H9 (cell line): ENCODE measurements at regions not wholly inside any gene's neighbourhood (a gene's known extent, or its start where the extent isn't known, plus 50 kb on each side); places are given as distances from the start of the nearest gene placed in this dataset.

Experiments used
- DNase-seq: peaks from one replicate; pipeline ENCODE4 v3.0.0-alpha.2; 2017
- H2AFZ ChIP-seq: one replicate; pipeline ENCODE4 v1.6.1; 2013; ENCODE audit warnings: mild to moderate bottlenecking, low read length, control low read depth, moderate library complexity
- H2AK5ac ChIP-seq: 2 replicates; pipeline ENCODE4 v1.6.1; 2013; ENCODE audit warnings: low read length, control low read depth, mixed read lengths; ENCODE audit not compliant: insufficient read length
- H2BK120ac ChIP-seq: one replicate; pipeline ENCODE4 v1.6.1; 2013; ENCODE audit warnings: low read depth, mild to moderate bottlenecking, low read length, control low read depth, inconsistent platforms; ENCODE audit not compliant: poor library complexity, severe bottlenecking
- H2BK12ac ChIP-seq: 2 replicates; pipeline ENCODE4 v1.6.1; 2013; ENCODE audit warnings: low read length, control low read depth, mixed read lengths, low read depth; ENCODE audit not compliant: insufficient read length
- H2BK15ac ChIP-seq: 2 replicates; pipeline ENCODE4 v1.6.1; 2013; ENCODE audit warnings: low read depth, low read length, control low read depth
- H2BK20ac ChIP-seq: one replicate; pipeline ENCODE4 v1.6.1; 2013; ENCODE audit warnings: low read depth, mild to moderate bottlenecking, low read length, control low read depth, inconsistent platforms; ENCODE audit not compliant: poor library complexity, severe bottlenecking
- H2BK5ac ChIP-seq: 2 replicates; pipeline ENCODE4 v1.6.1; 2013; ENCODE audit warnings: low read length, control low read depth, mixed read lengths; ENCODE audit not compliant: insufficient read length
- H3K14ac ChIP-seq: 2 replicates; pipeline ENCODE4 v1.6.1; 2013; ENCODE audit warnings: low read length, control low read depth; ENCODE audit not compliant: insufficient read depth
- H3K18ac ChIP-seq: 2 replicates; pipeline ENCODE4 v1.6.1; 2013; ENCODE audit warnings: low read depth, mild to moderate bottlenecking, mixed read lengths, low read length, control low read depth; ENCODE audit not compliant: insufficient read length
- H3K23ac ChIP-seq: 2 replicates; pipeline ENCODE4 v1.6.1; 2013; ENCODE audit warnings: low read length, control low read depth, mixed read lengths, low read depth; ENCODE audit not compliant: insufficient read length
- H3K23me2 ChIP-seq: 2 replicates; pipeline ENCODE4 v1.6.1; 2013; ENCODE audit warnings: low read depth, mild to moderate bottlenecking, mixed read lengths, low read length, control low read depth; ENCODE audit not compliant: insufficient read length, poor library complexity, severe bottlenecking
- H3K27ac ChIP-seq: 2 replicates; pipeline ENCODE4 v1.5.1; 2013; ENCODE audit warnings: low read length, control low read depth, mixed read lengths, low read depth; ENCODE audit not compliant: insufficient read length
- H3K27me3 ChIP-seq: 2 replicates; pipeline ENCODE4 v1.6.1; 2013; ENCODE audit warnings: low read length, control low read depth, inconsistent platforms; ENCODE audit not compliant: insufficient read depth
- H3K4ac ChIP-seq: 2 replicates; pipeline ENCODE4 v1.6.1; 2013; ENCODE audit warnings: low read depth, mild to moderate bottlenecking, control low read depth, inconsistent platforms, low read length, moderate library complexity
- H3K4me1 ChIP-seq: 2 replicates; pipeline ENCODE4 v1.6.1; 2013; ENCODE audit warnings: low read length, control low read depth, inconsistent platforms; ENCODE audit not compliant: insufficient read depth
- H3K4me2 ChIP-seq: 2 replicates; pipeline ENCODE4 v1.6.1; 2013; ENCODE audit warnings: low read length, control low read depth, mixed read lengths; ENCODE audit not compliant: insufficient read length, insufficient read depth
- H3K56ac ChIP-seq: 2 replicates; pipeline ENCODE4 v1.6.1; 2013; ENCODE audit warnings: low read depth, mild to moderate bottlenecking, mixed read lengths, low read length, control low read depth; ENCODE audit not compliant: insufficient read length
- H3K79me1 ChIP-seq: 2 replicates; pipeline ENCODE4 v1.6.1; 2013; ENCODE audit warnings: low read depth, mild to moderate bottlenecking, moderate library complexity, low read length, control low read depth, inconsistent platforms; ENCODE audit not compliant: insufficient read depth, poor library complexity, severe bottlenecking
- H3K79me2 ChIP-seq: 2 replicates; pipeline ENCODE4 v1.6.1; 2013; ENCODE audit warnings: low read length, control low read depth, inconsistent platforms; ENCODE audit not compliant: insufficient read depth
- H3K9ac ChIP-seq: 2 replicates; pipeline ENCODE4 v1.6.1; 2013; ENCODE audit warnings: low read length, control low read depth, mixed read lengths; ENCODE audit not compliant: insufficient read length; ENCODE audit errors: extremely low read depth
- H3K9me3 ChIP-seq: one replicate; pipeline ENCODE4 v1.6.1; 2013; ENCODE audit warnings: low read depth, low read length, inconsistent platforms; ENCODE audit not compliant: control insufficient read depth
- H3T11ph ChIP-seq: one replicate; pipeline ENCODE4 v1.6.1; 2013; ENCODE audit warnings: mild to moderate bottlenecking, low read length, control low read depth, inconsistent platforms
- H4K20me1 ChIP-seq: one replicate; pipeline ENCODE4 v1.6.1; 2013; ENCODE audit not compliant: control insufficient read depth, insufficient read length, insufficient read depth
- H4K5ac ChIP-seq: 2 replicates; pipeline ENCODE4 v1.6.1; 2013; ENCODE audit warnings: low read depth, mild to moderate bottlenecking, mixed read lengths, low read length, control low read depth; ENCODE audit not compliant: insufficient read length
- H4K8ac ChIP-seq: replicated peaks from 2 replicates; pipeline ENCODE4 v1.6.1; 2013; ENCODE audit warnings: low read length, control low read depth, mixed read lengths, low read depth; ENCODE audit not compliant: insufficient read length
- H4K91ac ChIP-seq: 2 replicates; pipeline ENCODE4 v1.6.1; 2013; ENCODE audit warnings: low read depth, mild to moderate bottlenecking, moderate library complexity, mixed read lengths, low read length, control low read depth; ENCODE audit not compliant: insufficient read length
- H3K27ac Mint-ChIP-seq, 3 experiments: 2 replicates in 2 of 3; 3 replicates in 1 of 3; pipeline ENCODE4 v1.8.0; 2020 to 2021; ENCODE audit warnings: mixed read lengths in 3 of 3, mild to moderate bottlenecking in 1 of 3, moderate library complexity in 1 of 3
- H3K27me3 Mint-ChIP-seq: 2 replicates; pipeline ENCODE4 v1.8.0; 2021; ENCODE audit warnings: low read depth, mild to moderate bottlenecking, moderate library complexity, mixed read lengths
- H3K36me3 Mint-ChIP-seq, 3 experiments: 2 replicates in 2 of 3; 3 replicates in 1 of 3; pipeline ENCODE4 v1.8.0; 2020 to 2021; ENCODE audit warnings: low read depth in 3 of 3, mixed read lengths in 3 of 3; ENCODE audit not compliant: insufficient read depth in 1 of 3
- H3K4me1 Mint-ChIP-seq, 2 experiments: 2 replicates each; pipeline ENCODE4 v1.8.0; 2020; ENCODE audit warnings: mixed read lengths in 2 of 2
- H3K4me3 Mint-ChIP-seq, 2 experiments: 2 replicates in 1 of 2; 3 replicates in 1 of 2; pipeline ENCODE4 v1.8.0; 2020 to 2021; ENCODE audit warnings: mild to moderate bottlenecking in 2 of 2, mixed read lengths in 2 of 2, moderate library complexity in 1 of 2
- H3K9me3 Mint-ChIP-seq, 2 experiments: 2 replicates in 1 of 2; 3 replicates in 1 of 2; pipeline ENCODE4 v1.8.0; 2020; ENCODE audit warnings: mild to moderate bottlenecking in 2 of 2, mixed read lengths in 2 of 2, moderate library complexity in 1 of 2
- TF ChIP-seq, protein P1 (sequence below): fragments of 200-600 bp; sonication (generic); conservative IDR thresholded peaks from 3 replicates; pipeline ENCODE4 v1.8.0; 2021; ENCODE audit warnings: antibody characterized with exemption, mild to moderate bottlenecking

DNA sequence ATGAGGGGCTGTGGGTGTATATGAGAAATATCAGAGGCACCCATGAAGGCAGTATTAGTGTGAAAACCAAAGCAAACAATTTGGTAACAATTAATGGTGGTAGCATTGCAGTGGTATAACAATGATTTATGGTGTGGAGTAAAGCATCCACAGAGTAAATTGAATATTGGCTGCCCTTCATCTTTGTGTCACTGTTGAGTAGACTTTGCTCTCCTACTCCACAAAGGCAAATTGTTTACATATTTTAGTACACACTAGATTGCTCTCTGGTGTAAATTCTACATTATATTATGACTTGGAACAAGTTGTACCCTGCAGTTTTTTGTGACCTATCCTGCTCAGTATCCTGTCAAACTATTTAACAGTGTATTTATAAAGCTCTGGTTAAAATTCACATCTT is 455.5 kb upstream of the RORB start:
- Histone ChIP-seq H3K27ac (no peak overlapping the region), H3K9me3 (no peaks in the 10 kb centered on the region), H2BK15ac (no peak overlapping the region), H2AK5ac (no peak overlapping the region), H4K20me1 (no peaks in the 10 kb centered on the region), H2BK20ac (no peak overlapping the region), H3K23ac (no peak overlapping the region), H4K91ac (no peak overlapping the region), H2AFZ (no peak overlapping the region), H4K8ac (no peak overlapping the region), H3K18ac (no peak overlapping the region), H3K4me1 (peaks cover 2% of the 10 kb centered on the region; the same call in 1 of the 2 replicates), H2BK5ac (no peak overlapping the region), H3K14ac (no peak overlapping the region), H3K79me2 (no peaks in the 10 kb centered on the region), H2BK12ac (no peak overlapping the region), H4K5ac (no peak overlapping the region), H2BK120ac (no peak overlapping the region), H3K4me2 (no peak overlapping the region), H3K27me3 (no peaks in the 10 kb centered on the region), H3T11ph (no peak overlapping the region), H3K56ac (no peak overlapping the region), H3K79me1 (no peaks in the 10 kb centered on the region), H3K23me2 (no peaks in the 10 kb centered on the region), H3K9ac (no peak overlapping the region), H3K4ac (no peak overlapping the region)
- no peak overlapping the region for H3K4me3 Mint-ChIP-seq
- no peak overlapping the region for H3K27ac Mint-ChIP-seq
- no peak for DNase-seq
- peaks cover 12 to 21% of the 10 kb centered on the region in 2 experiments for H3K4me1 Mint-ChIP-seq
- no peaks in the 10 kb centered on the region for H3K9me3 Mint-ChIP-seq
- TF ChIP-seq, protein P1, sequence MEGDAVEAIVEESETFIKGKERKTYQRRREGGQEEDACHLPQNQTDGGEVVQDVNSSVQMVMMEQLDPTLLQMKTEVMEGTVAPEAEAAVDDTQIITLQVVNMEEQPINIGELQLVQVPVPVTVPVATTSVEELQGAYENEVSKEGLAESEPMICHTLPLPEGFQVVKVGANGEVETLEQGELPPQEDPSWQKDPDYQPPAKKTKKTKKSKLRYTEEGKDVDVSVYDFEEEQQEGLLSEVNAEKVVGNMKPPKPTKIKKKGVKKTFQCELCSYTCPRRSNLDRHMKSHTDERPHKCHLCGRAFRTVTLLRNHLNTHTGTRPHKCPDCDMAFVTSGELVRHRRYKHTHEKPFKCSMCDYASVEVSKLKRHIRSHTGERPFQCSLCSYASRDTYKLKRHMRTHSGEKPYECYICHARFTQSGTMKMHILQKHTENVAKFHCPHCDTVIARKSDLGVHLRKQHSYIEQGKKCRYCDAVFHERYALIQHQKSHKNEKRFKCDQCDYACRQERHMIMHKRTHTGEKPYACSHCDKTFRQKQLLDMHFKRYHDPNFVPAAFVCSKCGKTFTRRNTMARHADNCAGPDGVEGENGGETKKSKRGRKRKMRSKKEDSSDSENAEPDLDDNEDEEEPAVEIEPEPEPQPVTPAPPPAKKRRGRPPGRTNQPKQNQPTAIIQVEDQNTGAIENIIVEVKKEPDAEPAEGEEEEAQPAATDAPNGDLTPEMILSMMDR, result no peak
- H3K36me3 Mint-ChIP-seq, result peaks cover 2 to 7% (median 4%) of the 10 kb centered on the region in 3 experiments; a peak in 5 of 7 replicates
- no peaks in the 10 kb centered on the region for H3K27me3 Mint-ChIP-seq
